HG03039 (cell line): ENCODE measurements at regions not wholly inside any gene's neighbourhood (a gene's known extent, or its start where the extent isn't known, plus 50 kb on each side); places are given as distances from the start of the nearest gene placed in this dataset.
"Not testable (repeated sequence)": the region's sequence is repeated elsewhere in the genome, so short reads cannot be mapped to it uniquely, and the experiment has no call there.

ENCODE experiments used
- ATAC-seq: cut with Tn5 transposase; IDR thresholded peaks from one replicate; pipeline ENCODE4 v1.9.1; 2021; ENCODE audit warnings: mild to moderate bottlenecking, moderate library complexity; ENCODE audit not compliant: unreplicated experiment

GRCh38 chr21:35394049-35394448 is 344.9 kb upstream of the RUNX1 start:
- no peak for ATAC-seq

DNA sequence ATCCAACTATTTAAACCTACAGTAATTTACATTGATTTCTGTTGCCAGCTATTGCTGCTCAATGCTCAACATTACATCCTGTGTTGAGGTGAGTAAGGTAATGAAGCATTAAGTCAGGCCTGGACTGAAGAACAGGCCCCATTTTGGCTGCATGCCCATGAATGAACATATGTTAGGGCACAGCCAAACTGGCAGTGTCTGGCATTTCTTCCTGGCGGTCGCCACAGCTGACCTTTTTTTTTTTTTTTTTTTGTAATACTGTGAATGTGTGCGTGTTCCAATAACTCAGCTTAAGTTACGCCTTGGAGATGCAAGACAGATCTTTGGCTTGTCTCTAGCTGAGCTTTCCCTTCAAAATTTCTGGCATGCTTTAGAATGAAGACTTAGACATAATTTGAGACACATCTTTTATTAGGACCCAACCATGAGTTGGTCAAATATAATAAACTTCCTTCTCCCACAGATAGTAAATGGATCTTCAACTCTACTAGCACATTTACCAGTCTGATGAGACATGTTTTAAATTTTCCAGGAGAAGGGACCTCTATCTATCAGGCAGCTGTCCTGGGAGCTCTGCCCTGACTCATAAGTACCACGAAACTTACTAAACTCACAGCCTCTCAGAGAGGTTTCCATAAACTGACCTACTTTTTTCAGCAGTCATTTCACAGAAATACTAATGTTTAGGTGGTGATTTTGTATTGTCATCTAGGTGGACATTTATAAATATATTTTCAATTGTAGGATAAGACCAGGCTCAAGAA is 341.1 kb upstream of the RUNX1 start:
- no peak for ATAC-seq

DNA sequence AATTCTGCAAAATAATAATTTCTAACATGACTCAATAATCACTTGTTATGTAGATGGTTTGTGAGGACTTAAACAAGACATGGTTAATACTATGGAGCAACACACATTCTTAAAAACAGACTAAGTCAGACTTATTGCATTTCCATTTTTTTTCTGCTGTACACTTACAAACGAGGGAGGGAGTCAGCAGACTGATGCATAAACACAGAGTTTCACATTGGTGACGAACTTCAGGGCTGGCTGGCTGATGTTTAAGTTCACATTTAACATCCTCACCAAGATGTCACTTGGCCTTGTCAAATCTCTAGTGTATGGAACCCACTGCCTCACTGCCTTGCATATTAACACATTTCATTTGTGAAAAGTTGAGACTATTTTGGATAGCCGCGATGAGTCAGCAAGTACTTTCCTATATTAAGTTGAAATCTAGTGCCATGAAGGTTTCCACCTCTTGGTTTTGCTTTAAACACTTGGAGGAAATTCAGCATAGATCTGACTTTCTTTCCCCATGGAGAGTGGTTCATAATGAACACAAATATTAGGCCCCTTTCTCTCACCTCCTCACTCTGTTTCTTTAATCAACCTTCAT is 337.5 kb upstream of the RUNX1 start:
- no peak for ATAC-seq

DNA sequence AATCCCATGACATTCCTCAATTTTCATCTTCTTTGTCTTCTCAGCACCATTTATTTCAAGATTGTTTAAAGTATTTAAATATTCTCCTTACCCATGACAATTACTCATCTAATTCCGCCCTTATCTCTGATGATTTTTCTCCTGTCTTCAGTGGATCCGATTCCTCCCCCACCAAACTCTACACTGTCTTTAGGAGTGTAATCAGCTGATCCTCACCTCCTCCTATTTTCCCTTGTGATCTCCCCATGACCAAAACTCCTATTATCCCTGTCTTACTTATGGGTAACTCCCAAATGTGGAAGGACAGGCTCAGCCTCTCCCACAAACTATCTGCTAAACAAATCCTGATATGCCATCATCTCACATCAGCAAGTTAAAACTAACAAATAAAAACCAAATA is 335.3 kb upstream of the RUNX1 start:
- ATAC-seq, result no peak

DNA sequence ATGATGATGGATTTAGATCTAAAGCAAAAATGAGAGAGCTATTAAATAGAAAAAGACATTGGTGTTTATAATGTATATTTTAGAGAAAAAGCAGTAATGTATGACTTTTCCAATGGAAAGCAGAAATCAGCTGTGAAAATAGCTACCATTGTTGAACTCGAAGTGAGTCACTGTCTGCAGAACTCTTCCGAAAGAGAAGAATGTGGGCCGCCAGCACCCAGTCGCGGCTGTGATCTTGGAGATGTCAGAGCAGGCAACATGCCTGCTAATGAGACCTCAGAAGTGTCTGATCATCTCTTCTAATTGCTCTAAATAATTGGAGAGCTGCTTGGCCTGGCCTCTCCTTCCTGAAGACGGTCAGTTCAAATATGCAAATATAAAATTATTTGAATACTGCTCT is 333.6 kb upstream of the RUNX1 start:
- no peak for ATAC-seq

DNA sequence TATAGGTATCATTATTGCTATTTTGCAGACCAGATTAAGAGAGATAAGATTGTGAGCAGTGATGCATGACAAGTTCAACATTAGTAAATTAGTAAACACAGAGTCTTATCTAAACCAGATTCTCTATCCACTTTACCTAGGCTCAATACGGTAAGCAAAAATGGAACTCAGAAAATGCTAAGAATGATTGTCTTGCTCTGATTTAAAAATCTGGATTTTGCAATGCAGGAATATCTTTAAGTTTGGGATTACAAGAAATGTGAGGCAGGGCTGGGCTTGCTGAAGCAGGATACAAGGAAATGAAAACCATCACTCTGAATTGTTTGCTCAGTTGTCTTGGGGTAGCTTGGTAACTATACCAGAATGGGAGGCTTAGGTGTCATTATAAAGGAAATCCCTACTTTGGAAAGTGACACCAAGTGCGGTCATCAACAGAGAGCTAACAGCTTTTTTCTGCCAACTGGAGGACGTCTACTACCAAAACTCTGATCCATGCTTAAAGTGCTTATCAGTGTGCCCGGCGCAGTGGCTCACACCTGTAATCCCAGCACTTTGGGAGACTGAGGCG is 332.7 kb upstream of the RUNX1 start:
- ATAC-seq, result no peak

GRCh38 chr21:35380304-35380703 is 331.2 kb upstream of the RUNX1 start:
- ATAC-seq, result not testable (repeated sequence)

- no peak for ATAC-seq
These were observed 329.8 kb upstream of the RUNX1 start for GRCh38 chr21:35378881-35379280.

- ATAC-seq, result no peak
These were observed 328.5 kb upstream of the RUNX1 start for GRCh38 chr21:35377505-35378090.

GRCh38 chr21:35376406-35377135 is 327.5 kb upstream of the RUNX1 start:
- no peak for ATAC-seq

GRCh38 chr21:35375115-35375514 is 326.0 kb upstream of the RUNX1 start:
- no peak for ATAC-seq

DNA sequence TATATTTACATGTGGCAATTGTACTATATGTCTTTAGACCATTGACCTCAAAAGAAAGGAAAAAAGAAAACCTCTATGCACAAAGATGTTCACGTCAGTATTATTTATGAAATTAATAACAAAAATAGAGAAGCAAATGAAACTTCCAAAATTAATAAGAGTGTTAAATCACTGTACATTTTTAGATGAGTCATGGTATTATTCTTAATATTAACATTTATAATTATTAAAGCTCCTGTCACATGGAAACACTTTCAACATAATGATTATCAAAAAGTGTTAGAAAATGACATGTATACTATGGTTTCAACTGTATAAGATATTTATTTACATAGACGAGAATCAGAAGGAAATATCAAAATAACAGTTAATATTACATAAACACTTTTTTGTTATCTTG is 324.9 kb upstream of the RUNX1 start:
- ATAC-seq, result no peak

DNA sequence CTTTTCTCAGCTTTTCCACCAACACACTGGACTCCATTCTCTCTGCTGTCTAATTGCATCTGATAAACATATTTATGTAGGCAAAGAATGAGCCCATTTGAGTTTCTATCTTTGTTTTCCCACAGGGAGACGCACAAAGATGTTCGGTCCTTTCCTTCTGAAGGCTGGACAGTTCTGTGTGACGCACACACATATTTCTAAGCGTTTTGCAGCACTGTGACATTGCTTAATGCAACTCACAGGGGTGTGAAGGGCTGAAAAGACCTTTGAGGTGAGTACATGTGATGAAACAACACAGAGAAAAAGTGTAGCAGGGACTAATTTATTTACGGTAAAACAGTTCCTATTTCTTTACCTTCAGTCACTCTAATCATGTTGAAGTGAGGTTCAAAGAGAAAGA is 323.1 kb upstream of the RUNX1 start:
- no peak for ATAC-seq

- ATAC-seq, result no peak
These were observed 321.6 kb upstream of the RUNX1 start for GRCh38 chr21:35370671-35371070.

DNA sequence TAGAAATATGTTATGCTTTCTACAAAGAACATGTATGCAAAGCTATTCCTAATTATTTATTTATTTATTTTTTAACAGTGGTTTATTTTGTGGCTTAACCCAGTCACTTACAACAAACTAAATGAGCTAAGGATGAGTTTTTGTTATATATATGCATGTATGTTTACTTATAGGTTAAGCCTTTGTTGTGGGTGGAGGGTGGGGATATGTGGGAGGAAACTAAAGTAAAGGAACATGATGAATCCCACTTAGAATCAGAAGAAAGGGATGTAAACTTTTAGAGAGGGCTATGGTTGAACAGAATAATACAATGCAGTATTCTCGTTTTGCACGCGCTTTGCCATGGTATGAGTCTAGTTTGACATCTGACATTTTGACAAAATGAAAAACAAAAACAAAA is 321.0 kb upstream of the RUNX1 start:
- ATAC-seq, result no peak

DNA sequence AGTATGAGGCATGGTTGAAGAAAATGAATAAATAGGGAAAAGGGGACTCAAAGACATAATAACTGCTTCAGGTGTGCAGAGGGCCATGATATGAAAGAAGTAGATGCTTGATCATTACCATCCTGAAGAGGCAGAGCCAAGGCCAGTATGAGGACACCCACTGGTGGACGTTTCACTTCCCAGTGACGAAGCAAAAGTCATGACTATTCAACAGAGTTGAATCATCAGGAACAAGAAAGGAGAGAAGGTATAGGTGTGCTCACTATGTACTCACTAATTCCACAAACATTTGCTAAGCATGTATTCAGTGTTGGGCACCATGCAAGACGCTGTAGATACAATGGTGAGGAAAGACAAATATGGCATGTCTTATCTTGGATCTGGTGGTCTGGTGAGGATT is 319.2 kb upstream of the RUNX1 start:
- no peak for ATAC-seq

DNA sequence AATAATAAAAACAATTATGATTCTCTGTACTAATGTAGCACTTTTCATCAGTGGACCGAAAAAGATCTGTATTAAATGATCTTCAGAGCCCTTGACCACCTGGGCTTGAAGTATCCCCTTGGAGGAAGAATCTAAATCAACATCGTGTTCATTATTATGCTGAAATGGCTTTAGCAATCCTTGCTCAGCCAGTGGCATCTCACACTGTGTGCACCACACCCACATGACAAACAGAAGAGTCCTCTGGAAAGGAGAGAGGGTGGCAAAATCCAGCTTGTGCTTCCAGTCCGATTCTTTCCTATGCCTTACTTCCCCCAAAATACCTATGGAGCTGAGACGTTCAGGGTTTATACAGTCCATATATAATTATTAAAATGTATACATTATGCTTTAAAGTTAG is 318.5 kb upstream of the RUNX1 start:
- ATAC-seq, result no peak

- no peak for ATAC-seq
These were observed 317.4 kb upstream of the RUNX1 start for GRCh38 chr21:35366394-35367080.

- no peak for ATAC-seq
These were observed 314.4 kb upstream of the RUNX1 start for GRCh38 chr21:35363458-35363857.

DNA sequence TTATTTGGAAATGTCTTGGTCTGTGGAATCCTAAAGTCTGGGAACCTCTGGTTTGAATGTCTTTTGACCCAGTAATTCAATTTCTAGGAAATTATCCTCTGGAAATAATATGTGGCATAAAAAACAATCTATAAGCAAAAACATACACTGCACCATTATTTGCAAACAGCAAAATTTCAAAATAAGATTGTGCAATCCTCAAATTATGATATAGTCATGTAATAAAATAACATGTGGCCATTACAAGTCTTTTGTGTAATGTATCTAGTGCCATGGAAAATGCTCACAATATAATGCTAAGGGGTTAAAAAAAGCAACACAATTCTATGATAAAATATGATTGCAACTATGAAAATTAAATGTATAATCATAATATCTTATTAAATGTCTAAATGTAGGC is 312.9 kb upstream of the RUNX1 start:
- no peak for ATAC-seq
